Neuronal stem cell (in vitro differentiated cells): ENCODE measurements at regions not wholly inside any gene's neighbourhood (a gene's known extent, or its start where the extent isn't known, plus 50 kb on each side); places are given as distances from the start of the nearest gene placed in this dataset.

Experiments
- DNase-seq: peaks from one replicate; pipeline ENCODE4 v3.0.0-alpha.2; 2013; ENCODE audit warnings: low spot score
- H2AFZ ChIP-seq: one replicate; pipeline ENCODE4 v1.6.1; 2013; ENCODE audit warnings: mild to moderate bottlenecking, low read length, inconsistent platforms
- H2AK5ac ChIP-seq: 2 replicates; pipeline ENCODE4 v1.6.1; 2013; ENCODE audit warnings: low read depth, mild to moderate bottlenecking, inconsistent platforms, low read length, moderate library complexity, mixed read lengths
- H2BK120ac ChIP-seq: 2 replicates; pipeline ENCODE4 v1.6.1; 2013; ENCODE audit warnings: low read depth, mild to moderate bottlenecking, inconsistent platforms, low read length, moderate library complexity, mixed read lengths
- H2BK12ac ChIP-seq: one replicate; pipeline ENCODE4 v1.6.1; 2013; ENCODE audit warnings: low read length, inconsistent platforms
- H2BK15ac ChIP-seq: 2 replicates; pipeline ENCODE4 v1.6.1; 2013; ENCODE audit warnings: mild to moderate bottlenecking, low read length, inconsistent platforms, mixed read lengths
- H2BK5ac ChIP-seq: one replicate; pipeline ENCODE4 v1.6.1; 2013; ENCODE audit warnings: inconsistent platforms, mild to moderate bottlenecking, low read length, moderate library complexity
- H3K14ac ChIP-seq: one replicate; pipeline ENCODE4 v1.6.1; 2013; ENCODE audit warnings: low read length, inconsistent platforms
- H3K18ac ChIP-seq: 2 replicates; pipeline ENCODE4 v1.6.1; 2013; ENCODE audit warnings: low read length, inconsistent platforms
- H3K23ac ChIP-seq: 2 replicates; pipeline ENCODE4 v1.6.1; 2013; ENCODE audit warnings: low read depth, mild to moderate bottlenecking, mixed read lengths, low read length, inconsistent platforms; ENCODE audit not compliant: poor library complexity
- H3K27ac ChIP-seq: replicated peaks from 3 replicates; pipeline ENCODE4 v1.5.1; 2013; ENCODE audit warnings: low read length, inconsistent platforms
- H3K27me3 ChIP-seq, 3 experiments: 2 replicates each; pipeline ENCODE4 v1.6.1; 2013; ENCODE audit warnings: low read length in 3 of 3, mild to moderate bottlenecking in 2 of 3, inconsistent platforms in 1 of 3, low read depth in 1 of 3, mixed read lengths in 1 of 3, moderate library complexity in 1 of 3; ENCODE audit not compliant: control insufficient read depth in 3 of 3, insufficient read depth in 3 of 3
- H3K36me3 ChIP-seq, 2 donors: replicated peaks in 1 of 2; 2 replicates each; pipeline ENCODE4 v1.6.1; 2013; ENCODE audit warnings: low read length in 2 of 2; ENCODE audit not compliant: control insufficient read depth in 2 of 2, insufficient read depth in 2 of 2
- H3K4ac ChIP-seq: 2 replicates; pipeline ENCODE4 v1.6.1; 2013; ENCODE audit warnings: inconsistent platforms, mild to moderate bottlenecking, low read length, moderate library complexity
- H3K4me1 ChIP-seq, 2 donors: 1 replicate in 1 of 2; 2 replicates in 1 of 2; pipeline ENCODE4 v1.6.1; 2013; ENCODE audit warnings: low read length in 2 of 2, low read depth in 1 of 2; ENCODE audit not compliant: control insufficient read depth in 2 of 2, insufficient read depth in 1 of 2
- H3K4me2 ChIP-seq: one replicate; pipeline ENCODE4 v1.6.1; 2013; ENCODE audit warnings: mild to moderate bottlenecking, low read length, inconsistent platforms; ENCODE audit not compliant: insufficient read depth, poor library complexity, severe bottlenecking
- H3K4me3 ChIP-seq, 2 donors: 2 replicates each; pipeline ENCODE4 v1.5.1; 2013; ENCODE audit warnings: low read length in 2 of 2, mild to moderate bottlenecking in 2 of 2, inconsistent platforms in 1 of 2, moderate library complexity in 1 of 2
- H3K79me1 ChIP-seq: one replicate; pipeline ENCODE4 v1.6.1; 2013; ENCODE audit warnings: low read depth, mild to moderate bottlenecking, inconsistent platforms, low read length, moderate library complexity
- H3K9ac ChIP-seq: one replicate; pipeline ENCODE4 v1.6.1; 2013; ENCODE audit warnings: mild to moderate bottlenecking, low read depth, low read length, inconsistent platforms; ENCODE audit not compliant: poor library complexity
- H3K9me3 ChIP-seq, 2 donors: replicated peaks in 1 of 2; 2 replicates each; pipeline versions ENCODE3 to v1.6.1; 2013; ENCODE audit warnings: low read length in 2 of 2, mild to moderate bottlenecking in 2 of 2, inconsistent platforms in 1 of 2, low read depth in 1 of 2, mixed read lengths in 1 of 2, moderate library complexity in 1 of 2; ENCODE audit not compliant: control insufficient read depth in 2 of 2, insufficient read depth in 1 of 2
- H4K8ac ChIP-seq: one replicate; pipeline ENCODE4 v1.6.1; 2013; ENCODE audit warnings: low read depth, mild to moderate bottlenecking, inconsistent platforms, low read length, moderate library complexity
- H4K91ac ChIP-seq: one replicate; pipeline ENCODE4 v1.6.1; 2013; ENCODE audit warnings: low read length, low read depth, mild to moderate bottlenecking, inconsistent platforms; ENCODE audit not compliant: poor library complexity
- WGBS, 2 donors: extraction: QIAGEN DNeasy Blood & Tissue Kit; methylation state at CpG; one replicate each; pipeline ENCODE4 v1.1.7; 2013; ENCODE audit warnings: missing lambda C conversion rate in 2 of 2, mixed read lengths in 1 of 2; ENCODE audit not compliant: insufficient read length in 2 of 2, insufficient replicate concordance in 1 of 2; ENCODE audit errors: extremely low coverage in 2 of 2; 5-methylcytosine and 5-hydroxymethylcytosine counted together

GRCh38 chr3:135453326-135453725 lies 512.2 kb upstream of the PPP2R3A start:
- Histone ChIP-seq H2AFZ (no peak overlapping the region), H2AK5ac (no peak overlapping the region), H3K4me1 (peaks cover 0 to 2% of the 10 kb centered on the region in 2 donors), H3K4ac (no peak overlapping the region), H3K4me3 (no peak overlapping the region), H3K9ac (no peak overlapping the region), H4K8ac (no peak overlapping the region), H3K4me2 (no peak overlapping the region), H3K36me3 (no peaks in the 10 kb centered on the region), H2BK5ac (no peak overlapping the region), H3K27me3 (peaks cover 0 to 10% (median 0%) of the 10 kb centered on the region in 3 experiments), H3K23ac (no peak overlapping the region), H2BK15ac (no peak overlapping the region), H2BK120ac (no peak overlapping the region), H4K91ac (no peak overlapping the region), H3K79me1 (no peaks in the 10 kb centered on the region), H3K18ac (no peak overlapping the region), H3K14ac (no peak overlapping the region), H2BK12ac (no peak overlapping the region), H3K27ac (no peak overlapping the region), H3K9me3 (peaks cover 0 to 2% of the 10 kb centered on the region in 2 donors)
- no peak for DNase-seq
- no CpG with 5 or more reads among the region's 6 CpGs for WGBS, 2 donors

DNA sequence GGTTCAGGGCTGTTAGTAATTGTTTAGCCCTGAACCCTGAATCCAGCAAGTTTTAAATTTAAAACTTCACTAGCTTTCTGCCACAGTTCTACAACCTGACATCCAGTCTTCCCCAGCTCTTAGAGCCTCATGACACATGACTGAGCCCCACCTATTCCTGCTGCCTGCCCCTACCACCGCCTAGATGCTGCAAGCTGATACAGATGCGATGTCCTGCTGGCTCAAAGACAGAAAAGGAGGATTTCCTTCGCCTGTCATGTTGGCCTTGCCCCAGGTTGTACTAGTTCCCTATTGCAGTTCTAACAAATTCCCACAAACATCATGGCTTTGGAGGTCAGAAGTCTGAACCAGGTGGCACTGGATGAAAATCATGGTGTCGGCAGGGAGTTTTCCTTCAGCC lies 510.6 kb upstream of the PPP2R3A start:
- Histone ChIP-seq H4K91ac (no peak overlapping the region), H3K4me3 (no peak overlapping the region), H3K9ac (no peak overlapping the region), H3K14ac (no peak overlapping the region), H2BK12ac (no peak overlapping the region), H3K23ac (no peak overlapping the region), H3K79me1 (no peaks in the 10 kb centered on the region), H3K27ac (no peak overlapping the region), H3K18ac (no peak overlapping the region), H3K4ac (no peak overlapping the region), H3K36me3 (no peaks in the 10 kb centered on the region), H2AFZ (no peak overlapping the region), H3K27me3 (peaks cover 0 to 10% (median 0%) of the 10 kb centered on the region in 3 experiments), H3K4me1 (peaks cover 0 to 2% of the 10 kb centered on the region in 2 donors), H4K8ac (no peak overlapping the region), H2BK120ac (no peak overlapping the region), H2AK5ac (no peak overlapping the region), H3K4me2 (no peak overlapping the region), H2BK15ac (no peak overlapping the region), H3K9me3 (peaks cover 0 to 2% of the 10 kb centered on the region in 2 donors), H2BK5ac (no peak overlapping the region)
- no CpG with 5 or more reads among the region's 4 CpGs for WGBS, 2 donors
- DNase-seq, result no peak

- H3K4me1 ChIP-seq, result peaks cover 0 to 2% of the 10 kb centered on the region in 2 donors
- H3K9me3 ChIP-seq, result peaks cover 0 to 2% of the 10 kb centered on the region in 2 donors
- H4K91ac ChIP-seq, result no peak overlapping the region
- H3K23ac ChIP-seq, result no peak overlapping the region
- H3K27me3 ChIP-seq, result peaks cover 0 to 10% (median 0%) of the 10 kb centered on the region in 3 experiments
- no peak overlapping the region for H2BK15ac ChIP-seq
- H2BK120ac ChIP-seq, result no peak overlapping the region
- no peaks in the 10 kb centered on the region for H3K79me1 ChIP-seq
- H2AFZ ChIP-seq, result peak overlapping the region; percentile 94
- no peaks in the 10 kb centered on the region for H3K36me3 ChIP-seq
- H3K4me2 ChIP-seq, result peak overlapping the region; percentile 12
- no peak overlapping the region for H4K8ac ChIP-seq
- peak overlapping the region in 1 of 2 donors; percentile 11 for H3K4me3 ChIP-seq
- no CpG with 5 or more reads among the region's 15 CpGs for WGBS, 2 donors
- H3K18ac ChIP-seq, result peak overlapping the region; percentile 25
- no peak overlapping the region for H3K9ac ChIP-seq
- H3K4ac ChIP-seq, result no peak overlapping the region
- H3K27ac ChIP-seq, result no peak overlapping the region
- no peak overlapping the region for H2AK5ac ChIP-seq
- no peak overlapping the region for H3K14ac ChIP-seq
- H2BK5ac ChIP-seq, result no peak overlapping the region
- H2BK12ac ChIP-seq, result no peak overlapping the region
- DNase-seq, result peak; percentile 53
Measured at GRCh38 chr3:135456108-135456790, 509.3 kb upstream of the PPP2R3A start.

DNA sequence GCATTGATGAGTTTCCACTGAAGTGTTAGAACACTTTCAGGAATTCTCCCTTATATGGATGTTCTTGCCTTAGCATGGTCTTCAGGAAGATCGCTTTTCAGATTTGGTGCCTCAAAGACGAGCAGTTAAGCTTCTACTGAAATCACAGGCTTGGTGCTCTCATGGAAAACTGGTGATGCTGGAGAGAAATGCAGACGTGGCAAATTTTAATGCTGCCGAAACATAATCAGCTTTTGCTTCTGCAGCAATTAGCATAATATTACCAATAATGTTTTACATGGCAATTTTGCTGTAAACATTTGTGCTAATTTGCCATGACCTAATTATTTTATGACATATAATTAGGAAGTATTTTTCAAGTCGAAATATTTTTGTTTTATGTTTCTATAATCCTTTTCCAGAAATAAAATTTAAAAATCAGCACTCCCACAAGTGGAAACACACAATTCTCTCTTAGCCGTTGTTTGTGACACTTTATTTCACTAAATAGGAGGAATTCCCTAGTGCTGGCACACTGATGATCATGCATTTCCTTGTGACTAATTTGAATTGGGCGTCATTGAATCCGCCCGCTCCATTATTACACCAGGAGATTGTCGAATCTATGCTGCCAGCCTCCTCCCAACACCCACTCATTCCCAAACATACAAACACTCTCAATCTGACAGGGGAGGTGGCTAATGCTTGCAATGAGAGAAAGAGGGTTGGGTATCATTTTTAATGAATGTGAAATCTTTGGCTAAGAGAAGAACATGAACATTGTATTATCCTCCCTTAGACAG lies 506.8 kb upstream of the PPP2R3A start:
- H2BK15ac ChIP-seq, result no peak overlapping the region
- peaks cover 0 to 10% (median 0%) of the 10 kb centered on the region in 3 experiments for H3K27me3 ChIP-seq
- H2BK120ac ChIP-seq, result no peak overlapping the region
- H3K4me2 ChIP-seq, result no peak overlapping the region
- no peak overlapping the region for H3K27ac ChIP-seq
- H3K9ac ChIP-seq, result no peak overlapping the region
- H3K36me3 ChIP-seq, result no peaks in the 10 kb centered on the region
- no peak overlapping the region for H3K14ac ChIP-seq
- no peaks in the 10 kb centered on the region for H3K79me1 ChIP-seq
- H4K91ac ChIP-seq, result no peak overlapping the region
- no CpG with 5 or more reads among the region's 10 CpGs for WGBS, 2 donors
- H3K23ac ChIP-seq, result no peak overlapping the region
- peaks cover 0 to 2% of the 10 kb centered on the region in 2 donors for H3K4me1 ChIP-seq
- H2BK5ac ChIP-seq, result no peak overlapping the region
- H3K4ac ChIP-seq, result no peak overlapping the region
- no peak overlapping the region for H2BK12ac ChIP-seq
- H4K8ac ChIP-seq, result no peak overlapping the region
- H2AFZ ChIP-seq, result no peak overlapping the region
- DNase-seq, result no peak
- no peak overlapping the region for H3K4me3 ChIP-seq
- no peak overlapping the region for H3K18ac ChIP-seq
- H2AK5ac ChIP-seq, result no peak overlapping the region
- peaks cover 0 to 2% of the 10 kb centered on the region in 2 donors for H3K9me3 ChIP-seq
